ENCODE measurements at regions not wholly inside any gene's neighbourhood (a gene's known extent, or its start where the extent isn't known, plus 50 kb on each side); places are given as distances from the start of the nearest gene placed in this dataset.

- TF ChIP-seq, protein P1, sequence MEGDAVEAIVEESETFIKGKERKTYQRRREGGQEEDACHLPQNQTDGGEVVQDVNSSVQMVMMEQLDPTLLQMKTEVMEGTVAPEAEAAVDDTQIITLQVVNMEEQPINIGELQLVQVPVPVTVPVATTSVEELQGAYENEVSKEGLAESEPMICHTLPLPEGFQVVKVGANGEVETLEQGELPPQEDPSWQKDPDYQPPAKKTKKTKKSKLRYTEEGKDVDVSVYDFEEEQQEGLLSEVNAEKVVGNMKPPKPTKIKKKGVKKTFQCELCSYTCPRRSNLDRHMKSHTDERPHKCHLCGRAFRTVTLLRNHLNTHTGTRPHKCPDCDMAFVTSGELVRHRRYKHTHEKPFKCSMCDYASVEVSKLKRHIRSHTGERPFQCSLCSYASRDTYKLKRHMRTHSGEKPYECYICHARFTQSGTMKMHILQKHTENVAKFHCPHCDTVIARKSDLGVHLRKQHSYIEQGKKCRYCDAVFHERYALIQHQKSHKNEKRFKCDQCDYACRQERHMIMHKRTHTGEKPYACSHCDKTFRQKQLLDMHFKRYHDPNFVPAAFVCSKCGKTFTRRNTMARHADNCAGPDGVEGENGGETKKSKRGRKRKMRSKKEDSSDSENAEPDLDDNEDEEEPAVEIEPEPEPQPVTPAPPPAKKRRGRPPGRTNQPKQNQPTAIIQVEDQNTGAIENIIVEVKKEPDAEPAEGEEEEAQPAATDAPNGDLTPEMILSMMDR (IDR thresholded peaks at IDR 0.05), result no peak
- TF ChIP-seq POLR2A (IDR thresholded peaks at IDR 0.05), result no peak
Measured at GRCh38 chr21:28100366-28100765, 892.3 kb downstream of the LTN1 start.
